Prostate gland (tissue), 2 donors: ENCODE measurements at regions not wholly inside any gene's neighbourhood (a gene's known extent, or its start where the extent isn't known, plus 50 kb on each side); places are given as distances from the start of the nearest gene placed in this dataset.

Experiments used
- CTCF ChIP-seq, 4 experiments: fragments of 200-600 bp in 2 of 4; fragments of 450-650 bp in 2 of 4; sonication (generic) in 2 of 4; IDR thresholded peaks; 1 replicate in 3 of 4; 2 replicates in 1 of 4; pipeline ENCODE4 v1.5.1; 2016 to 2019; ENCODE audit warnings: antibody characterized with exemption in 4 of 4, mild to moderate bottlenecking in 2 of 4, moderate library complexity in 2 of 4
- POLR2A ChIP-seq: fragments of 450-650 bp; IDR thresholded peaks from one replicate; pipeline ENCODE4 v1.6.1; 2016; ENCODE audit warnings: antibody characterized with exemption, mild to moderate bottlenecking
- POLR2AphosphoS5 ChIP-seq: sonication (generic); formaldehyde crosslinking; IDR thresholded peaks from one replicate; pipeline ENCODE4 v1.6.1; 2017; ENCODE audit warnings: antibody characterized with exemption

- TF ChIP-seq POLR2A (no peak), POLR2AphosphoS5 (no peak), CTCF (IDR thresholded peaks at IDR 0.05) (no peak)
Observed at GRCh38 chr9:79149585-79149984, 422.2 kb upstream of the TLE4 start.
